ENCODE measurements at regions not wholly inside any gene's neighbourhood (a gene's known extent, or its start where the extent isn't known, plus 50 kb on each side); places are given as distances from the start of the nearest gene placed in this dataset.
A peak's percentile ranks its signal among the peaks of the same experiment; 100 is the strongest.
"Not testable (repeated sequence)": the region's sequence is repeated elsewhere in the genome, so short reads cannot be mapped to it uniquely, and the experiment has no call there.

DNA sequence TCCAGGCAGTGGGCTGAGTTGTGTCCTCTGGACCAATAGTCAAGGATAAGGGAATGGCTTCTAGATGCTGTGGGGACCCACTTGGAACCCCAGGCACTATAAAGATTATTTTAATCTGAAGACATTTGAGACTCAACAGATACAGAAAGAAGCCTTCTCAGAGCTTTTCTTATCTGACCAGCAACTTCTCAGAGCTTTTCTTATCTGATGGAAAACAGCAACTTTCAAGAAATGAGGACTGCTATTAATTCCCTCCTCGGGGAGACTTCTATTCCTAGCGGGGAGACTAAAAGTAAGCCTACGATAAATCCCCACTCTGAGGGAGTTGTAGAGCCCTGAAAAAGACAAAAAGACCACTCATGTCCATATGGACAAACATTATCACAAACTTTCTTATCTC lies 160.5 kb downstream of the RNASET2 start:
- no peak for ATAC-seq
- no peaks in the 10 kb centered on the region for H3K9me3 Mint-ChIP-seq (ENCODE audit: insufficient read depth)
- peaks cover 8% of the 10 kb centered on the region for H3K27me3 Mint-ChIP-seq (ENCODE audit: low read depth)
- H3K4me3 Mint-ChIP-seq, result no peak overlapping the region
- POLR2A ChIA-PET, result no interaction called here
- no peaks in the 10 kb centered on the region for H3K4me1 Mint-ChIP-seq (ENCODE audit: low read depth)
- H3K27ac Mint-ChIP-seq, result no peak overlapping the region
- H3K36me3 Mint-ChIP-seq (ENCODE audit: low read depth), result no peaks in the 10 kb centered on the region
- DNase-seq, result no peak
- CTCF ChIA-PET, result interaction anchor here (1.0 kb wide), 1 partner anchor 21 kb away, joined by 5 read pairs; no protein-coding TSS in a partner anchor

DNA sequence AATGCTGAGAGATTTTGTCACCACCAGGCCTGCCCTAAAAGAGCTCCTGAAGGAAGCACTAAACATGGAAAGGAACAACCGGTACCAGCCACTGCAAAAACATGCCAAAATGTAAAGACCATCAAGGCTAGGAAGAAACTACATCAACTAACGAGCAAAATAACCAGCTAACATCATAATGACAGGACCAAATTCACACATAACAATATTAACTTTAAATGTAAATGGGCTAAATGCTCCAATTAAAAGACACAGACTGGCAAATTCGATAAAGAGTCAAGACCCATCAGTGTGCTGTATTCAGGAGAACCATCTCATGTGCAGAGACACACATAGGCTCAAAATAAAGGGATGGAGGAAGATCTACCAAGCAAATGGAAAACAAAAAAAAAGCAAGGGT lies 163.8 kb upstream of the RPS6KA2 start:
- POLR2A ChIA-PET; H3K36me3 Mint-ChIP-seq (ENCODE audit: low read depth); CTCF ChIA-PET; H3K4me3 Mint-ChIP-seq; H3K9me3 Mint-ChIP-seq (ENCODE audit: insufficient read depth); H3K4me1 Mint-ChIP-seq (ENCODE audit: low read depth); DNase-seq; ATAC-seq; H3K27ac Mint-ChIP-seq: not testable (repeated sequence)
- peaks cover 10% of the 10 kb centered on the region for H3K27me3 Mint-ChIP-seq (ENCODE audit: low read depth)

DNA sequence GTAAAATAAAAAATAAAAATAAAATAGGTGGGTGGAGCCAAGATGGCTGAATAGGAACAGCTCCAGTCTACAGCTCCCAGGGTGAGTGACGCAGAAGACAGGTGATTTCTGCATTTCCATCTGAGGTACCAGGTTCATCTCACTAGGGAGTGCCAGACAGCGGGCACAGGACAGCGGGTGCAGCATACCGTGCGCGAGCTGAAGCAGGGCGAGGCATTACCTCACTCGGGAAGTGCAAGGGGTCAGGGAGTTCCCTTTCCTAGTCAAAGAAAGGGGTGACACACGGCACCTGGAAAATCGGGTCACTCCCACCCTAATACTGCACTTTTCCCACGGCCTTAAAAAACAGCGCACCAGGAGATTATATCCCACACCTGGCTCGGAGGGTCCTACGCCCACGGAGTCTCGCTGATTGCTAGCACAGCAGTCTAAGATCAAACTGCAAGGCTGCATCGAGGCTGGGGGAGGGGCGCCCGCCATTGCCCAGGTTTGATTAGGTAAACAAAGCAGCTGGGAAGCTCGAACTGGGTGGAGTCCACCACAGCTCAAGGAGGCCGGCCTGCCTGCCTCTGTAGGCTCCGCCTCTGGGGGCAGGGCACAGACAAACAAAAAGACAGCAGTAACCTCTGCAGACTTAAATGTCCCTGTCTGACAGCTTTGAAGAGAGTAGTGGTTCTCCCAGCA lies 161.9 kb upstream of the RPS6KA2 start:
- DNase-seq, result peak; percentile 5
- H3K4me3 Mint-ChIP-seq; H3K27ac Mint-ChIP-seq; H3K4me1 Mint-ChIP-seq (ENCODE audit: low read depth); ATAC-seq; H3K36me3 Mint-ChIP-seq (ENCODE audit: low read depth); H3K9me3 Mint-ChIP-seq (ENCODE audit: insufficient read depth); CTCF ChIA-PET; POLR2A ChIA-PET: not testable (repeated sequence)
- H3K27me3 Mint-ChIP-seq (ENCODE audit: low read depth), result peaks cover 10% of the 10 kb centered on the region

DNA sequence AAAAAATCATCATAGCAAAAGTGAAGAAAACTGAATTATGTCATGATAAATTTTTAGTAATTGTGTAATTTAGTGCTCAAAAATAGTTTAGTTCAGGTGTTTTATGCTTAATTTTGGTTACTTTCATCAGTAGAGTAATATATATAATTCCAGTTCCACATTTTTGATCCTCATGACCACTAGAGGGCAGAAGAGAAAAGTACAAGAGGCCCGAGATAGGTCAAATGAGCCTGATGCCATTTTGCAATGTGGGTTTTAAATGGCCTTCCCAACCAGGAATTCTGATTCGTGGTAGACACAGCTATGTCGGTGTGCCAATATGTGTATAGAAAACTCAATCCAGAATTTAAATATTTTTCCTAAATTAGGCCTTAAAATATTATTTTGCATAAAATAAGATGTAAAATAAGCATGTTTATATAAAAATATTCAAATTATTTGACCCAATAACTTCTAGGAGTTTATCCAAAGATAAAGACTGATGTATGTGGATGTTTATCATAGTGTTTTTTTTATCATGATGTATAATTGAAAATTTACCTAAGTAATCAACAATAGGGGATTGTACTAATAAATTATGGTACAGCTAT lies 159.7 kb upstream of the RPS6KA2 start:
- ATAC-seq, result no peak
- Mint-ChIP-seq H3K27me3 (ENCODE audit: low read depth) (peaks cover 7% of the 10 kb centered on the region), H3K4me1 (ENCODE audit: low read depth) (no peaks in the 10 kb centered on the region), H3K4me3 (no peak overlapping the region), H3K9me3 (ENCODE audit: insufficient read depth) (no peaks in the 10 kb centered on the region), H3K27ac (no peak overlapping the region), H3K36me3 (ENCODE audit: low read depth) (no peaks in the 10 kb centered on the region)
- ChIA-PET CTCF (interaction anchor here (0.9 to 1.9 kb wide), 10 partner anchors 12 to 354 kb away, joined by 3 to 14 read pairs (median 4); no protein-coding TSS in a partner anchor), POLR2A (no interaction called here)
- peak; percentile 32 for DNase-seq

DNA sequence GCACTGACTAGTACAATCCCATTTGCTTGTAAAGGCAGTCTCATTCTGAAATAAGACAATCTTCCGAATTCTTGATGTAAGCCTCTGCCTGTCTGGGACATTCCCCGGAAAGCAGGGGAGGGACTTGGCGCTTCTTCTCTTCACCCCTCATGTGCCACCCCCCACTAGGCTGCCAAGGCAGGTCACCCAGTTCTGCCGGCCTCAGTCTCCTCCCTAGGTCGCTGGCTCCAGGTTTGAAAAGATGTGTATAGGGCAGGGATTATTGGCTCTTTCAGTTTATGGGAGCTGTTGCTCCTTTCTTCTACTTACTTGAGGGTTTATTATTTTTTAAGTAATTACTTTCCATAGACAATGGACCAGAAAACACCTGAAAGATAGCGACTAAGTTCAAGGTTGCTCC lies 158.1 kb upstream of the RPS6KA2 start:
- CTCF ChIA-PET, result interaction anchor here (0.7 to 1.6 kb wide), 6 partner anchors 10 to 357 kb away, joined by 3 to 9 read pairs (median 4); no protein-coding TSS in a partner anchor
- H3K4me1 Mint-ChIP-seq (ENCODE audit: low read depth), result no peaks in the 10 kb centered on the region
- no peaks in the 10 kb centered on the region for H3K36me3 Mint-ChIP-seq (ENCODE audit: low read depth)
- POLR2A ChIA-PET, result interaction anchor here (0.8 kb wide), 1 partner anchor 205 kb away, joined by 3 read pairs; no protein-coding TSS in a partner anchor
- H3K27ac Mint-ChIP-seq, result no peak overlapping the region
- peaks cover 2% of the 10 kb centered on the region for H3K27me3 Mint-ChIP-seq (ENCODE audit: low read depth)
- peak; percentile 12 for DNase-seq
- no peak for ATAC-seq
- no peaks in the 10 kb centered on the region for H3K9me3 Mint-ChIP-seq (ENCODE audit: insufficient read depth)
- no peak overlapping the region for H3K4me3 Mint-ChIP-seq

DNA sequence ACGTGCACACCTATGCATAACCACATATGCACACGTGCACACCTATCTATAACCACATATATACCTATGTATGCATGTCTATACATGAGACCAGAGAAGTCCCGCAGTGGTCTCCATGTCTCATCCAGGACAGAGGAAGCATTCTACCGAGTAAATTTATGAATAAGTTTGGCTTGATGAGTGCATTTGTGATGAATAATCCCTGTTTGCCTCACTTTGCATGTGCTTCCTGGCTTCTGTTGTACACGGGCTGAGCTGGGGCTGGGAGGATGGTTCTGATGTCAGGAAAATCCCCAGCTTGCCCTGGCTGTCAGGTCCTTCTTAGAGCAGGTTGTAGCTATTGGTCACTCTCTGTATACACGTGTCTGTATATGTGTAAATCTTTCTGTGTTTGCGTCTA lies 157.6 kb upstream of the RPS6KA2 start:
- no peaks in the 10 kb centered on the region for H3K9me3 Mint-ChIP-seq (ENCODE audit: insufficient read depth)
- DNase-seq, result no peak
- no peak overlapping the region for H3K4me3 Mint-ChIP-seq
- H3K27ac Mint-ChIP-seq, result no peak overlapping the region
- H3K4me1 Mint-ChIP-seq (ENCODE audit: low read depth), result no peaks in the 10 kb centered on the region
- H3K27me3 Mint-ChIP-seq (ENCODE audit: low read depth), result peaks cover 2% of the 10 kb centered on the region
- CTCF ChIA-PET, result interaction anchor here (0.8 to 1.6 kb wide), 5 partner anchors 9 to 357 kb away, joined by 3 to 9 read pairs (median 4); no protein-coding TSS in a partner anchor
- ATAC-seq, result no peak
- POLR2A ChIA-PET, result interaction anchor here (0.8 kb wide), 1 partner anchor 205 kb away, joined by 3 read pairs; no protein-coding TSS in a partner anchor
- H3K36me3 Mint-ChIP-seq (ENCODE audit: low read depth), result no peaks in the 10 kb centered on the region

DNA sequence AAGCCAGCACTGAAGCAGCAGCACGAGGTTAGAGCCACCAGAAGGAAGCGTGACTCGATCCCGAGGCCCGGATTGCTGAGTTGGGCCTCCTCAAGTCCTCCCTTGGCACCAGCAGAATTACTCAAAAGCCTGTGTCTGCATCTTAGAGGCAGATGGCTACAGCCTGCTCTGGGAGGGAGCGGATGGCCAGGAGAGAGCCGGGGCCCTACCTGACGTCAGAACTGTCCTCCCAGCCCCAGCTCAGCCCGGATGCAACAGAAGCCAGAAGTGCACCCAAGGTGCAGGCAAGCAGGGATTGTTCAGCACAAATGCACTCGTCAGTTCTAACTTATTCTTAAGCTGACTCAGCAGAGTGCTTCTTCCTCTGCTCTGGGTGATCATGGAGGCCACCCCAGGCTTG lies 155.5 kb upstream of the RPS6KA2 start:
- Mint-ChIP-seq H3K4me3 (no peak overlapping the region), H3K27ac (no peak overlapping the region), H3K36me3 (ENCODE audit: low read depth) (no peaks in the 10 kb centered on the region), H3K9me3 (ENCODE audit: insufficient read depth) (no peaks in the 10 kb centered on the region), H3K27me3 (ENCODE audit: low read depth) (peaks cover under 1% of the 10 kb centered on the region), H3K4me1 (ENCODE audit: low read depth) (no peaks in the 10 kb centered on the region)
- POLR2A ChIA-PET, result no interaction called here
- DNase-seq, result peak; percentile 8
- CTCF ChIA-PET, result interaction anchor here (1.3 kb wide), 1 partner anchor 359 kb away, joined by 3 read pairs; no protein-coding TSS in a partner anchor
- no peak for ATAC-seq

DNA sequence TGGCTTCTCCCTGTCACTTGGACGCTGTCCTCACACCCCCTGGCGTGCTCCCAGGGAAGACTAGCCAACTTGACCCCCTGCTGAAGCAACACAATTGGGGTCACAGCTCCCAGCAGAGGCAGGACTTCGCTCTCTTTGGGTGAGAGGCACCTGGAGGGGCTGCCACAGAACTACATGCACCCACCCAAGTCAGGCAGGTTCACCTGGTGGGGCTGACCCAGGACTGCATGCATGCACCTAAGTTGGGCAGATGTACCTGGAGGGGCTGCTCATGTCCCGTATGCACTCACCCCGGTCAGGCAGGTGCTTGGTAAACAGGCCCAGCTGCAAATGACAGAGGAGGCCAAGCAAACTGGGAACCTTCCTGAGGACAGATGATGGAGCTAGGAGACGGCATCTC lies 154.3 kb upstream of the RPS6KA2 start:
- no peaks in the 10 kb centered on the region for H3K36me3 Mint-ChIP-seq (ENCODE audit: low read depth)
- DNase-seq (peak; percentile 7), ATAC-seq (no peak)
- H3K9me3 Mint-ChIP-seq (ENCODE audit: insufficient read depth), result no peaks in the 10 kb centered on the region
- no peak overlapping the region for H3K4me3 Mint-ChIP-seq
- no peaks in the 10 kb centered on the region for H3K27me3 Mint-ChIP-seq (ENCODE audit: low read depth)
- ChIA-PET CTCF (no interaction called here), POLR2A (interaction anchor here (0.6 kb wide), 1 partner anchor 1118 kb away, joined by 3 read pairs; no protein-coding TSS in a partner anchor)
- H3K4me1 Mint-ChIP-seq (ENCODE audit: low read depth), result no peaks in the 10 kb centered on the region
- no peak overlapping the region for H3K27ac Mint-ChIP-seq

DNA sequence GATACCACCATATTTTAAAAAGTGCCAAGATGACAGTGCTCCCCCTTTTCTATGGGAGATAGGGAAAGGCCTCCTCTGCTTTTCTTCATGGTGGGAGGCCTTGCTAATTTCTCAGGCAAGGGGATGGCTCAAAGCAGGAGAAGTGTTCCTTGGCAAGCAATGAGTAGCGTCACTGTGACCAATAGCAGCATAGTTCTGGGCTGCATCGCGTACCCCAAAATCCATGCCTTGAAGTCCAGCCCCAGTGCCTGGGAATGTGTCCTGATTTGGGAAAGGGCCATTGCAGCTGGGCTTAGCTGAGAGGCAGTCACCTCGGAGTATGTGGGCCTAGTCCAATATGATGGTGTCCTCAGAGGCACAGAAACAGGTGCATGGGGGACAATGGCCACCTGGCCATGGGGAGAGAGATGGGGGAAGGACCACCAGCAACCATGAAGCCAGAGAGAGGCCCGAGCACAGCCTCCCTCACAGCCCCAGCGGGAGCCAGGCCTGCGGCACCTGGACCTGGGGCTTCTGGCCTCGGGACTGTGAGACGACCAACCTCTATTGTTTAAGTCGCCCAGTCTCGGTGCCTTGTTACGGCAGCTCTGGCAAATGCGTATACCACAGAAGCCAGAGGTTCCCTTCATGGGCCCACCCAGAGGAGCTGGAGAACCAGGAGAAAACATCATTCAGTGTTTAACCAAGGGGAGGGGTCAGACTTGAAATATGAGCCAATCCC lies 153.1 kb upstream of the RPS6KA2 start:
- peaks cover 2% of the 10 kb centered on the region for H3K4me1 Mint-ChIP-seq (ENCODE audit: low read depth)
- ChIA-PET CTCF (no interaction called here), POLR2A (no interaction called here)
- peak; percentile 16 for DNase-seq
- no peaks in the 10 kb centered on the region for H3K27me3 Mint-ChIP-seq (ENCODE audit: low read depth)
- no peaks in the 10 kb centered on the region for H3K36me3 Mint-ChIP-seq (ENCODE audit: low read depth)
- H3K9me3 Mint-ChIP-seq (ENCODE audit: insufficient read depth), result no peaks in the 10 kb centered on the region
- no peak overlapping the region for H3K4me3 Mint-ChIP-seq
- ATAC-seq, result no peak
- no peak overlapping the region for H3K27ac Mint-ChIP-seq

DNA sequence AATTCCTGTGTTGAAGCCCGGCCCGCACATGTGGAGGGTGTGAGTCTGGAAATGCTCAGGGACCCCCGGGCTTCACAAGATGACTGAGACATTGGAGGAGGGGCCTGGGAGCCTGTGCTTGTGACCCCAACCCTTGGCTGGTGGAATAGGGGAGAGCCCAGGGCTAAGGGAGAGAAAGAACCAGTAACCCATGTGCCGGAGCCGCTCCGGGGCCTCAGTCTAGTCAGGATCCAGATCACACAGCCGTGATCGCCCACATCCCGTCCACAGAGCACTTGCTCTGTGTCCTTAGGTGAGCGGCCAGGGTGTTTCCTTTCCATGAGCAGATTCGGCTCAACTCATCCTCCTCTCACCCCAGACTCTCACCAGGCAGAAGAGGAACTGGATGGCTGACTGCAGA lies 152.3 kb upstream of the RPS6KA2 start:
- H3K9me3 Mint-ChIP-seq (ENCODE audit: insufficient read depth), result no peaks in the 10 kb centered on the region
- no peaks in the 10 kb centered on the region for H3K36me3 Mint-ChIP-seq (ENCODE audit: low read depth)
- H3K27ac Mint-ChIP-seq, result no peak overlapping the region
- POLR2A ChIA-PET, result interaction anchor here (0.6 kb wide), 1 partner anchor 321 kb away, joined by 3 read pairs; no protein-coding TSS in a partner anchor
- no peak for ATAC-seq
- peaks cover 2% of the 10 kb centered on the region for H3K4me1 Mint-ChIP-seq (ENCODE audit: low read depth)
- CTCF ChIA-PET, result no interaction called here
- no peak overlapping the region for H3K4me3 Mint-ChIP-seq
- no peaks in the 10 kb centered on the region for H3K27me3 Mint-ChIP-seq (ENCODE audit: low read depth)
- peak; percentile 12 for DNase-seq

DNA sequence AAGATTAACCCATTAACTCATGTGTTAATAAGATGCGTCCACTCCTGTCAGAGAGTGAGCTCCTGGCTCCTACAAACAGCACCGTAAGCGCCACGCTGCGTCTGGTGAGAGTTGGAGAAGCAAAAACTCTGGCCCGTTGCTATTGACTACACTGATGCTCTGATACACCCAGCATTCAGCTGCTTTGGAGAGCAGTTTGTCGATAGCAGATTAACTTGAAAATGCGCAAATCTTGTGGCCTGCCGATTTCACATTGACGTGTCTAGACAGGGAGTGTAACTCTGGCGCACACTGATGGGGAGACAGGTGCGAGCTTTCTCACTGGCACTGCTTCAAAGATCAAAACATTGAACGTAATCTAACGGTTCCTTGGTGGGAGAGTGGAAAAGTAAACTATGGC lies 151.7 kb upstream of the RPS6KA2 start:
- CTCF ChIA-PET, result interaction anchor here (1.6 kb wide), 1 partner anchor 173 kb away, joined by 4 read pairs; no protein-coding TSS in a partner anchor
- no peak for ATAC-seq

DNA sequence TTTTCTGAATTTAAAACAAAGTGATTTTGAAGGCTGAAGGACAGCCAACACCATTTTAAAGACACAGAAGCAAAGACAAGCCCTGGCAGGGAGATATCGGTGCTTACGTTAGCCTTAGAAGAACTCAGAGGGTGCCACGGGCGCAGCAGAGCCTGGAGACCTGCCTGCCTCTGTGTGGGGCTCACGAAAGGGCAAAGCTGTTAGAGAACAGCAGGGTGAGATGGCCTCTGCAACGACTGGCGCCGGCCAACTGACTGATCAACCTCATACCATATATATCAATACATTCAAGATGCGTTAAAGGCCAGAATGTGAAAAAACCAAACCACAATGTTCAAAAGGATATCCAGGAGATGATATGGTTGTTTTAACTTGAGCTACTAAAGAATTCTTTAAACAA lies 151.0 kb upstream of the RPS6KA2 start:
- no peak for ATAC-seq
- peaks cover 2% of the 10 kb centered on the region for H3K4me1 Mint-ChIP-seq (ENCODE audit: low read depth)
- POLR2A ChIA-PET, result no interaction called here
- H3K9me3 Mint-ChIP-seq (ENCODE audit: insufficient read depth), result no peaks in the 10 kb centered on the region
- no peak overlapping the region for H3K4me3 Mint-ChIP-seq
- H3K27me3 Mint-ChIP-seq (ENCODE audit: low read depth), result peaks cover 2% of the 10 kb centered on the region
- peak; percentile 17 for DNase-seq
- H3K36me3 Mint-ChIP-seq (ENCODE audit: low read depth), result no peaks in the 10 kb centered on the region
- CTCF ChIA-PET, result interaction anchor here (1.4 to 1.6 kb wide), 2 partner anchors 173 to 212 kb away, joined by 3 to 4 read pairs; no protein-coding TSS in a partner anchor
- H3K27ac Mint-ChIP-seq, result no peak overlapping the region

More for the DNA sequence above, 151.7 kb upstream of the RPS6KA2 start:
- DNase-seq, result peak; percentile 12
- no peaks in the 10 kb centered on the region for H3K27me3 Mint-ChIP-seq (ENCODE audit: low read depth)
- no peaks in the 10 kb centered on the region for H3K9me3 Mint-ChIP-seq (ENCODE audit: insufficient read depth)
- POLR2A ChIA-PET, result no interaction called here
- H3K4me3 Mint-ChIP-seq, result no peak overlapping the region
- H3K36me3 Mint-ChIP-seq (ENCODE audit: low read depth), result no peaks in the 10 kb centered on the region
- H3K4me1 Mint-ChIP-seq (ENCODE audit: low read depth), result peaks cover 2% of the 10 kb centered on the region
- H3K27ac Mint-ChIP-seq, result no peak overlapping the region

All from activated CD8-positive, alpha-beta T cell treated with anti-CD3 and anti-CD28 coated beads, Interleukin-2, amount 10 ng/mL, durations not matched to agents 7 days and 5 days (primary cell).